HT1080 (cell line): ENCODE measurements at regions not wholly inside any gene's neighbourhood (a gene's known extent, or its start where the extent isn't known, plus 50 kb on each side); places are given as distances from the start of the nearest gene placed in this dataset.

Source experiments
- DNase-seq: peaks from one replicate; pipeline ENCODE4 v3.0.0-alpha.2; 2015; ENCODE audit warnings: low read depth

DNA sequence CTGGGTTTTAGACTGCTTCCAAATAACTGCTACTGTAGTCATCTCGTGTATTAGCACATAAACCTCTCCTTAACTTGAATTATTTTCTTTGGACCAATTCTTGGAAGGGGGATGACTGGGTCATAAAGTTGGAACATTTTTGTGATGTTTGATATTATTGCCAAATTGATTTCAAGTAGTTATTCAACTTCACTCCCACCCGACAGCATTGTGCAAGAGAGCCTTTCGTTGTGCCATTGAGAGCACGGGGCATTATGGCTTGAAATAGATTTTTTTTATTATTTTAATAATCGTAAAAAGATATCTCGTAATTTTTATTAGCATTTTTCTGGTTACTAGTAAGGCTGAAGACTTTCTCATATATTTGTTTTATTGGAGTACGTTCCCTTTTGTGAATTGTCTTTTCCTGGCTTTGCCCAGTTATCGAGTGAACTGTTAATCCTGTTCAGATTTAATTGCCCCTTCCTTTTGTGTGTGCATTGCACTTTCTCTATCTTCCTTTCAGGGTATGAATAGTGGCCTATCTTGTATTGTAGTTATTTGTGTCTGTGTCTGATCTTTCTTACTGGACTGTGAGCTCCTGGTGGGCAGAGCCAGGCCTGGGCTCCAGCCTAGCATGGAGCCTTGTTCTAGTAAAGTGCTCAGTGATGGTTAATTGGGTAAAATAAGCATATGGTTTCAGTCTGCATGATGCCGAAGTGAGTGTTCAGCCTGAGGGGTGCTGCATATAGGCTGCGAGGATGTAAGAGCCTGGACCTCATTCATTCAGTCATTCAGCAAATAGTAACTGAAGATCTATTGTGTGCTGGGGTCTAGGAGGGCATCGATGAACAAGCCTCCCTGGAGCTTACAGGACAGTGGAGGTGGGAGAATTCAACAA, 93.5 kb upstream of the SHB start:
- DNase-seq, result no peak

DNA sequence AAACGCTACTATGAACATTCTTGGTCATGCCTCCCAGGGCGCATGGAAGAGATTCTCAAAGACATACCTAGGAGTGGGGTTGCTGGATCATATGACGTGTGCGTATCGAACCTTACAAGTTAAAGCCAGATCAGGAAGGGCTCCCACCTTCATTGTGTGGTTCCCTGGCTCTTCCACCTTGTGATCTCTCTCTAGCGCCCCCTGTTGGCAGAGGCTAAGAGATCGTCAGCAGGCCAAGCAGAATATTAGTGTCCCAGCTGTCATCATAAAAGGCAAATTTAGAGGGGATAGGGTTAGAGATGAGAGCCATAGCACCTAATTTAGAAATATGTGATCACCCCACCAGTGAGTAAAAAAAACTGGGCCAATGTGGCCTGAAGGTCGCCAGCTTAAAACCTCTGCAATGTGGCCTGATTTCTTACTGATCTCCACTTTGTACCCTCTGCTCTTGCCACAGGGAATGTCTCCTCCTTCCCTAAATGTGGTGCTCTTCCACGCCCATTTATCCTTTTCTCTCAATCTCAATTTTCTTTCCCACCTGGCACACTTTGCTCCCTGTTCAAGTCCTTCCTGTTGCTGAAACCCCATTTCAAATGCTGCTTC, 91.7 kb upstream of the SHB start:
- DNase-seq, result peak; percentile 20

DNA sequence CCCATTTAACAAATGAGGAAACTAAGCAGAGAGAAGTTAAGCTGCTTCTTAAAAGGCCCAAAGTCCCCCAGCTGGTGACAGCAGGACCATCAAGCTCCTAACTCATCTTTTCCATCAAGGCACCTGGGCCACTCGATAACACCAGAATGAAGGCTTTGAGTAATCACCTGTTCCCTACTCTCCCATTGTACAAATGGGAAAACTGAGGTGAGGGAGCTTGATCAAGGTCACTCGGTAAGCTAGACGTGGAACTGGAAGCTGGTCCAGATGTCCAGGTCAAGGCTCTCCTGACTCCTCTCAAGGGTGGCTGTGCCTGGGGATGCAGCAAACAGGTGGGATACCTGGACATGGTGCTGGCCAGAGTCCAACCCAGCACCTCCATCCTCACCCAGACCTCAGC, 90.6 kb upstream of the SHB start:
- DNase-seq, result no peak

DNA sequence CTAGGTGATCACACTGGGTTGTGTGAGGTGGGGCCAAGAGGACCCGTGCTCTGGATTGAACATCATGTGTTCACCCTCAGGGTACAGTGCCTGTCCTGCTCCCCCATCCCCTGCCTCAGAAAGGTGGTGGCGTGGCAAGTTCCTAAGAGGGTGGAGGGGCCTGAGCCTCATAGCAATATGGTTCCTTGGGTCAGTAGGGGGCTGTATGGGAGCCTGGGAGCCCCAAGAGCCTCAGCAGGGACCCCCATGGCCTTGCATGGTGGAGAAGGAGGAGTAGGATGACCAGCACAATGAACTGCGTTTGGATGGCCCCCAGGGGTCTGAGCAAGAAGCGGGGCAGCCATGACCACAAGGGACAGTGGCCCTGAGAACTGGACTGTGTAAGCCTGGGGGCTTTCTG, 89.6 kb upstream of the SHB start:
- DNase-seq, result no peak

DNA sequence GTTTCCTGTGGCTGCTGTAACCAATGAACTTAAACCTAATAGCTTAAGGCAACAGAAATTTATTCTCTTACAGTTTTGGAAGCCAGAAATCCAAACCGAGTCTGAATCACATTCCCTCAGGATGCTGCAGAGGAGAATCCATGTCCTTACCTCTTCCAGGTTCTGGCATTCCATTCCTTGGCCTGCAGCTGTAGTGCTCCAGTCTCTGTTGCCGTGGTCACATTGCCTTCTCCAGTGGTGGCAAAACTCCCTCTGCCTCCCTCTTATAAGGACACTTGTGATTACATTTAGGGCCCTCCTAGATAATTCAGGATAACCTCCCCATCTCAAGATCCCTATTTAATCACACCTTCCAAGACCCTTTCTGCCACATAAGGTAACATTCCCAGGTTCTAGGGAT, 88.7 kb upstream of the SHB start:
- DNase-seq, result no peak

DNA sequence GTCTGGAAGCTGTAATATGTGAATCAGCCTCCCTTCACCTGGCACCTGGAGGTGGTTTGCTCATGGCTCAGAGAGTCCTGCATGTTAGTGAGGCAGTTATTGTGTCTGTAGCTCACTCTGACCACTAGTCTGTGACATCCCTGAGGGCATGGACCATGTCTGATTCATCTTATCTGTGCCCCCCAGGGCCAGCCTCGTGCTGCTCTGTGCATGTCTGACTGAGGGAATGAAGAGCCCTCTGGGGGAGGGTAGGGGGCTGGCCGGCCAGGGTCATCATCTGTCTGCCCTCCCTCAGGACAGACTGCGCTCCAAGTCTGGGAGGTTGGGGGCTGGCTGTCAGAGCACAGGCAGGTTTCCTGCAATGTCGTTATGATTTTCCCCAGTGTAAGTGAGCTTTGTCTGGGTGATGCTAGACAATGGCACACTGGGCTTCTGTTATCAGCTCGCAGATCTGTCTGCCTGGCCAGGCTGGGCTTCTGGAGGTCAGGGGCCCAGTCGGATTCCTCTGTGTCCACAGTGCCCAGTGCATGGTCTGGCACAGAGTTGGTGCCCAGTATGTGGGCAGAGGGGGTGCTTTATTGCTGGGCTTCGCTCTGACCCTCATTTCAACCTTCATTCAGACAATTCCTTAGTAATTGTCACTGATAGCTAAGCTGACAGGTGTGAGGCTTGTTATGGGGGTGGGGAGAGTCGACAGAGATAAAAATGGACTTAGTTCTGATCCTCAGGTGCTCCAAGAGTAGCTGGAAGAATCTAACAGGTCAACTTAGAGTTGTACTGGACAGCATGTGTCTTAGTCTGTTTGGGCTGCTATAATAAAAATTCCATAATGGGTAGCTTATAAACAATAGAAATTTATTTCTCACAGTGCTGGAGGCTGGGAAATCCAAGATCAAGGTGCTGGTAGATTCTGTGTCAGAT, 85.7 kb upstream of the SHB start:
- no peak for DNase-seq

DNA sequence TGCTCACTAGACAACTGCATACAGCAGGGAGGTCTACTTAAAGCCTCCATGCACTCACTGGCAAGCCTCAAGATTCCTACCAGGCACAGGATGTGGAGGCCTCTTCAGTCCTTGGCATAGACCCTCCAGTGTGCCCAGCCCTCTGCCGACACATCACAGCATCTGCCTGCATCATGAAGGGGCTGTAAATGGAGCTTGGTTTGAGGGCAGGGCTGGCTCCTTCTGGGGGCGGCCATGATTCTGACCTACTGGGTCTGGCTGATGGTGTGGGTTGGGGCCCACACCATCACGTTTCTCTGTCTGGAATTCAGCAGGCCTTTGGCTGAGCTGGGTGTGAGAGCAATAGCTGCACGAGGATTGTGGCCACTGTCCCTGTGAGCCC, 84.9 kb upstream of the SHB start:
- DNase-seq, result no peak

DNA sequence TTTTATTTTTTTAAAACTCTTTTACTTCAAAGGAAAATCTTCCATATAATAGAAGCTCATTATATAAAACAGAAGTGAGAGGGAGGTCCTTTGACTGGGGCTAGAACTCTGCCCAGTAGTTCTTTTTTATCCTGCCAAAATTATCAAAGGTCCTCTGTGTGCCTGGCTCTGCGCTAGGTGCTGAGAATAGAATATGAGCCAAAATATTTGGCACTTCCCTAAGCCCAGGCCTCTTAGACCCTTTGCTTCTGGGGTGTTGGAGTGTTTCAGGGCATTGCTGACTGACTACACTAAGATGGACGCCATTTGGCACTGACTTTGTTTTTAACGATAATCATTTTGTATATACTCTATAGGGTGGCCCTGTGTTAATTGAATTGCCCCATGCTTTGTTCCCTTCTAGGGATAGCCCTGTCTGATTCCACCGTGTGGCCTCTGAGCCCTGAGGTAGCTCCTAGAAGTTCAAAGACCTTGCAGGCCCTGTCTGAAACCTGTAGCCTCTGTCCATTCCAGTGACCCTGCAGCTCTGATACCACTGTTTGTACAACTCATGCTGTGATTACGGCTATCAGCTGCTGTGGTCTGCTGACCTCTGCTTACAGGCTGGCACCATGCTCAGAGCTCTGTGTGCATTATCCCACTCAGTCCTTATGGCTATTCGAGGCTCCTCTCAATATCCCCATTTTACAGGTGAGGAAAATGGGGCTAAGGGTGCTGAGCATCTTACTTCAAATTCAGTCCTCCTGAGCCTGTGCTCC, 84.3 kb upstream of the SHB start:
- no peak for DNase-seq

DNA sequence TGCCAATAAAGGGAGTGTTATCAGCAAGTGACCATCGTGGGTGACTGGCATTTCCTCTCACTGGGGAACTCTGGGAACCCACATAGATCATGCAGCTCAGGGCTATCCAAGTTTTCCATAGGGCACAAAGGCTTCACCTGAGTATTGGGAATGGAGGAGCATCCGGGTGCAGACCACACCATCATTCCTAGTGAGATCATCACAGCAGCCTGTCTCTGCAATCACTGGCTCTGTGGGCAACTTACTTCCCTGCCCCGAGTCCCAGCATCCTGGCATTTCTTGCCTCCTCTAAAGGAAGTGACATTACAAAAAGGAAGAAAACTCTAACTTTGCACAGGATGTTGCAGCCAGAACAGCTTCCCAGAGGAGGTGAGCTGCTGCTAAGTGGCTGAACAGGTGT, 80.6 kb upstream of the SHB start:
- peak; percentile 35 for DNase-seq

DNA sequence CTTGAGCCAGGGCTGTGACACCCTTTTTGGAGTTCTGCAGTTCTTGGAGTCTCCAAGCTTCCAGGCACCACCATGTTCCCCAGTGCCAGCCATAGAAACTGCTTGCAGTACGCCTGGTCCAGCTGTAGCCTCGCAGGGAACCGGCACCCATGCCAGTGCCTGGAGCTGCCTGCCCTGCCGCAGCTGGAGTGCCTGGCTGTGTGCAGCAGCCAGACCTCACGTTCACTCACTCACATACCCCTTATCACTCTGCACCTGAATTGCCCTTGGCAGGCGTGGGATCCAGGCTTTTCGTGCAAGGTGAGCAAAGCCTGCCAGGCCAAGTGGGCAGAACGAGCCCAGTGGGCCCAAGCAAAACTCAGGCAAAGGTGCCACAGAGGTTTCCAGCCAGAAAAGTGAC, 77.8 kb upstream of the SHB start:
- no peak for DNase-seq

DNA sequence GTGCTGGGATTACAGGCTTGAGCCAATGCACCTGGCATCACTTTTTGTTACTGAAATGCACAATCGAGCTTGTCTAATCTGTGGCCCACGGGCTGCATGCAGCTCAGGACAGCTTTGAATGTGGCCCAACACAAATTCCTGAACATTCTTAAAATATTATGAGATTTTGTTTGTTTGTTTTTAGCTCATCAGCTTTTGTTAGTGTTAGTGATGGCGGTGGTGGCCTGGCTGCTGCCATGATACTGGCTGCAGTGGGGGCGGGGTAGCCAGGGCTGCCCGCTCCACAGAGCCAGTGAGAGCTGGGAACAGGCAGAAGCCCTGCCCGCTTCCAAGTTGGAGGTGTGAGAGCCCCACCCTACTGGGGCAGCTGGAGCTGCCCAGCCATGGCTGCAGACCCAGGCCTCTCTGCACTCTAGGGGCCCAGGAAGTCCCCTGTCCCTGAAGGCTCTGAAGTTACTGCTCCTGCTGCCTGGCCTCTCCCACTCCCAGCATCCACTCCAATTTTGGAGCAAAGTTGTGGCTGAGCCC, 76.6 kb upstream of the SHB start:
- DNase-seq, result no peak

DNA sequence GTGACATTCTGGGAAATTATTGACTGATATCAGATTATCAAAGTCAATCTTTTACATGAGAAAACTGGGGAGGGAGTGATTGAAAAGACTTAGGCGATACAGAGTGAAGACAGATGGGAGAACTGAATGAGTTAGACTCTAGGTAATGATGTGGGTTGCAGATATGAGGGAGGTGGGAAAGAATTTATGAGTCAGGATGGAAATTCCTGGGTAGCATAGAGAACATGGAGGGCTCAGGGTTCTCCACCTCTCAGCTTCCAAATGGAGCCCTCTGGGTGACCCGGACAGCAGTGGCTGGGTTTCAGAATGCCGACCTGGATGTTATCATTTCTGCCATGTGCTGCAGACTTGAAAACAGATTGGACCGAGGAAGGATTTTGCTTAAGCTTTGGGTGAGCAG, 75.4 kb upstream of the SHB start:
- peak; percentile 66 for DNase-seq

DNA sequence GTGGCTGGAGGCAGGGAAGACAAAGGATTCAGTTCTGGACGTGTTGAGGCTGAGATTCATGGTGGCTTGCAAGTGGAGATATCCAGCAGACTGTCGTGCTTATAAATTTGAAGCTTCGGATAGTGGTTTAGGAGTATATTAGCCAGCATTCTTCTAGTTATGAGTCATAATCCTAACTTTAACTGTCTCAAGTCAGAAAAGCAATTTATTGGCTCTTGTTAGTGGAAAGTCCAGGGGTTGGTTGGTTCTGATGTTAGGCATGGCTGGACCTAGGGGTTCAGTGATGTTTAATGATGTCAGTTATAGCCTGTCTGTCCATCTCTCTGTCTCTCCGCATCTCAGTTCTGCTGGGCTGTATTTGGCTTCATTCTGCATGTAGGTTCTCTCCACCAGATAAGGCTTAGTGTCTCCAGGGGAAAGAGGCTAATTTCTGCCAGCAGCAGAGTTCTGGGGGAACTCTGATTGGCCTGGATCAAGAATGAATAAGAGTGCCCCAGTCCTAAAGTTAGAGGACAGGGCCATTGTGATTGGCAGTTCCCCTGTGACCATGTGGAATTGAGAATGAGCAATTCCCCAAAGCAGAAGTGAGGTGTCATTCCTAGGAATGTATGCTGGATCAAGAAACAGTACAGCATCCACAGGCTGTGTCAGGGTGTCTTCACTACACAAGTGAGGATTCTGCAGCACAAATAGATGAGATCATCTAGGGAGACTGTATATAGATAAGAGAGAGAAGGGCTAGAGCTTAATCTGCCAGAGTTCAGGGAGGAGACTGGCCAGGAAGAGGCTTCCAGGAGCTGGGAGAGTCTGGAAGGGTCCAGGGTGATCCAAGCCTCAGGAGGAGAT, 72.9 kb upstream of the SHB start:
- peak; percentile 79 for DNase-seq

DNA sequence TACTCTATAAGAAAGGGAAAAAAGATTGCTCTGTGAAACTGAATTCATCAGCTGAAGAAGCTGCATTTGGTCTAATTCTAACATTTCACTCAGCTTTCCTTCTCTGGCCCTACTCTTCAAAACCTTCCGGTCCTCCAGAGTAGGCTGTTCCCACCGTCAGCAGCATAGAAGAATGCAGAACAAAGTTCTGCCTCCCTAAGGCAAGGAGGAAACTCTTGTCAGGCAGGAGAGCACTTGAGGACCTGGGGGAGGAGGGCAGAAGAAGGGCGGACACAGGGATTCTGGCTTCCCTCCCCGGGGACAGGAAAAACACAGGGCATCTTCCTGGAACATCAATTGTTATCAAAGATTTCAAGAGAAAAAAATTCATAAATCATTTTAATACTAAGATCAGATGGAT, 69.2 kb upstream of the SHB start:
- no peak for DNase-seq

DNA sequence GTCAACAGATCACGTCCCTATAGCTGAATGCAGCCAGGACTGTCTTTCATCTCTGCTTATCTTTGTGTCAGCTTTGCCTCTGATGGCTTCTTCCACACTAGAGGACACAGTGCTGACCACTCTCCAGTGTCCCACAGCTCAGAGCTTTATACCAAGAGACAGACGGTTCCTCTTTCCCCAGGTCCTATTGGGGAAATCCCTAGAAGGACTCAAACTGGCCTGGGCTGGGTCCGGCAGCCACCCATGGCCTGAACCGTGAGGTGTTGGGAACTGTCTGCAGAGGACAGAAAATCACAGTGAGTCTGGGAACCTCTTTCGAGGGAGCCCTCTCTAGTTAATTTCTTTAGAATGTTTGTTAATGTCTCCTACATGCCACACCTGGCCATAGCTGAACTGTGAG, 68.3 kb upstream of the SHB start:
- DNase-seq, result no peak

DNA sequence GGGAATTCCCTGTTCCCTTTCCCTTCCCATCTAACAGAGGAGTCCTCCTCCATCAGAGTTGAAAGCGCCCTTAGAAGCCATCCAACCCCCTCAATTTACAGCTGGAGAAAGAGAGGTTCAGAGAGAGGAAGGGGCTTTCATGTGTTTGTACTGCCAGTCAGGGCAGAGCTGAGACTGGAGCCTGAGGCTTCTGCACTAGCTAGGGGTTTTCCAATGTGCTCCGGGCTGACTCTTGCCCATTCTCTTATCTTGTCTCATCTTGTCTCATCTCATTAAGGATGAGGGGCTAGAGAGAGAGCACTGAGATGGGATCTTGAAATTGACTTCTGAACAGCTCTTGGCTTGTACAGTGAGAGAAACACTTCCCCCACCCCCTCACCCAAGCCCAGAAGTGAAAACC, 67.4 kb upstream of the SHB start:
- DNase-seq, result no peak

DNA sequence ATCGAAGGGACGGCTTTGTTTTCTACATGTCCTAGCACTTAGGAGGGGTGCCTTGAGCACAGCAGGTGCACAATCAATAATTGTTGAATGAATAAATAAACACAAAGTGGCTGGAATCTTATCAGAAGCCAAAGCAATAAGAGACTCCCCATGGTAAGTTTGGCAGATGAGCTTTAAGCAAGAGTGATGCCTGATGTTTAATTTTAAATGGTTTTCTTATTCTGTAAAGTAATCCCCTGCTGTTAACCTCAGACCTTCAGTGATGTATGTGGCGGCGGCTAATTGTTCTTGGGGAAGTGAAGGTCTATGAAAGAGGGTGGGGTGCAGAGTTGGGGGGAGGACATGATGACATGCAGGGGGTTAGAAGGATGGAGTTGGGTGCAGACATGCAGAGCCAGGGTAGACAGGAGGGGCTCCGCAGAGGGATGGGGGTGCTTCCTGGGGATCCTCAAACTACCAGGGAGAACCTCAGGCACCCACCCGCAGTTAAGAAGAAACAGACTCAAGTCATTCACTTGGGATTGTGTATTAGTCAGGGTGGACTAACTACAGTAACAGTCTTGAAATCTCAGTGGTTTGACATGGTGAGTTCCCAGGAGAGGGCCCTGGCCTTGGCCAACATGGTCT, 65.7 kb upstream of the SHB start:
- no peak for DNase-seq

DNA sequence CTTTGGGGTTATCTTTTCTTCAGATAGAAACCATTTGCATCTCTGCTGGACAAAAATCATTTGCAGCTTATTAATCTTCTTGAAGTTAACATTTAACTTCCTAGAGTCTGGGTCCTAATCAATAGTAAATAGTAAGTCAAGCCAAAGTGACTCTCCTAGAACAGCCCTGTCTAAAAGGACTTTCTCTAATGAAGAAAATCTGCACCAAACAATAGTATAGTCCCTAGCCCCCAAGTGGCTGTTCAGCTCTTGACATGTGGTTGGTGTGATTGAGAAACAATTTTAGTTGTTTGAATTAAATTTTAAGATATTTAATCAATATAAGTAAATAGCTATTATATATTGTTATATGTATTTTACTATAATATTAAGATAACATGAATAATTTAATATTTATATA, 64.6 kb upstream of the SHB start:
- DNase-seq, result no peak

DNA sequence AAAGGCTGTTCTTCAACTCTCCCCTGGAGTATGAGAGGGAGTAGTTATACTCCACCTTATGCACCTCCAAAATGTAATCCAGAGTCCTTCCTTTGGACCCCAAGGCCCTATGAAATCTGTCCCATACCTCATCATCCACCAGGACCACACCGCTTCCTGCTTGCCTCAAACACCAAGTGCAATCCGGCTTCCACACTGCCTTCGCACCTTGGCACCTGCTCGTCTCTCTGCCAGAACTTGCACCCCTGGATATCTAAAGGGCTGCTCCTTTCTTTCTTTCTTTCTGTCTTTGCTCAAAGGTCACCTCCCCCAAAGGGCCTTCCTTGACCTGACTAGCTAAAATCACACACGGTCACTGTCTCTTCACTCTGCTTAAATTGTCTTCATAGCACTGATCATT, 63.9 kb upstream of the SHB start:
- DNase-seq, result no peak

DNA sequence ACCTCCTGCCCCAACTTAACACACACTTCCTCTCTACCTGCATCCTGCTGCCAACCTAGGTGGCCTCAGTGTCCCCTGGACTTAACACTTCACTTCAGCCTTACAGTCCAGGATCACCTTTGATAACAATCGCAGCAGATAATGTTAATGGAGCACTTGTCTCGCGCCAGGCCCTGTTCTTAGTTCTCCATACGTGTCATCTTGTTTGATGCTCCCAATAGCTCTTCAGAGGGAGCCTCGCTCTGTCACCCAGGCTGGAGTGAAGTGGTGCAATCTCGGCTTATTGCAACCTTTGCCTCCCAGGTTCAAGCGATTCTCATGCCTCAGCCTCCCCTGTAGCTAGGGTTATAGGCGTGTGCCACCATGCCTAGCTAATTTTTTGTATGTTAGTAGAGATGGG, 62.7 kb upstream of the SHB start:
- DNase-seq, result no peak
